IMR-90 (cell line): ENCODE measurements at regions not wholly inside any gene's neighbourhood (a gene's known extent, or its start where the extent isn't known, plus 50 kb on each side); places are given as distances from the start of the nearest gene placed in this dataset.

Source experiments
- ATAC-seq: fragments of 200-7000 bp; cut with Tn5 transposase; 2 replicates; pipeline ENCODE4 v1.9.1; 2020; ENCODE audit warnings: low read depth, mild to moderate bottlenecking, moderate library complexity
- BruUV-seq: library from RNA; stranded (reverse); fragments of 400-500 nt; replicated peaks from 2 replicates; lab custom pipeline; 2021; lab: Mats Ljungman, UMichigan
- CTCF ChIA-PET: fragments of 300-600 bp; formaldehyde crosslinking; extraction: SDS; loops from one replicate; lab custom pipeline; 2021; ENCODE audit warnings: antibody characterized with exemption; lab: Yijun Ruan, JAX
- POLR2A ChIA-PET: fragments of 300-600 bp; sonication (Branson Sonifier 250); formaldehyde crosslinking; loops from one replicate; lab custom pipeline; 2022; ENCODE audit warnings: antibody characterized with exemption; ENCODE audit not compliant: unreplicated experiment; lab: Charles Lee
- DNase-seq: peaks from one replicate; pipeline ENCODE4 v3.0.0; 2013
- H2AFZ ChIP-seq: replicated peaks from 2 replicates; pipeline ENCODE3; 2013; ENCODE audit warnings: low read length, mild to moderate bottlenecking; ENCODE audit not compliant: poor library complexity
- H2AK5ac ChIP-seq: 2 replicates; pipeline ENCODE4 v1.6.1; 2013; ENCODE audit warnings: low read depth, low read length, inconsistent platforms
- H2AK9ac ChIP-seq: replicated peaks from 2 replicates; pipeline ENCODE3; 2013; ENCODE audit warnings: mild to moderate bottlenecking, low read depth, low read length, moderate library complexity; ENCODE audit not compliant: poor library complexity
- H2BK120ac ChIP-seq: 2 replicates; pipeline ENCODE4 v1.6.1; 2013; ENCODE audit warnings: low read depth, low read length, inconsistent platforms
- H2BK15ac ChIP-seq: 3 replicates; pipeline ENCODE4 v1.6.1; 2013; ENCODE audit warnings: low read depth, low read length, inconsistent platforms
- H2BK20ac ChIP-seq: 2 replicates; pipeline ENCODE4 v1.6.1; 2013; ENCODE audit warnings: low read depth, mild to moderate bottlenecking, inconsistent platforms, low read length, moderate library complexity
- H2BK5ac ChIP-seq: 2 replicates; pipeline ENCODE4 v1.6.1; 2013; ENCODE audit warnings: mild to moderate bottlenecking, low read depth, low read length, inconsistent platforms; ENCODE audit not compliant: poor library complexity, severe bottlenecking
- H3K14ac ChIP-seq: replicated peaks from 2 replicates; pipeline ENCODE4 v1.6.1; 2013; ENCODE audit warnings: low read depth, low read length, inconsistent platforms
- H3K18ac ChIP-seq: 2 replicates; pipeline ENCODE4 v1.6.1; 2013; ENCODE audit warnings: low read depth, low read length, control low read depth
- H3K23ac ChIP-seq: 2 replicates; pipeline ENCODE4 v1.6.1; 2013; ENCODE audit warnings: low read depth, low read length, inconsistent platforms
- H3K27ac ChIP-seq: 2 replicates; pipeline ENCODE4 v1.5.1; 2013; ENCODE audit warnings: mild to moderate bottlenecking, control low read depth, low read length; ENCODE audit not compliant: insufficient read depth
- H3K27me3 ChIP-seq: 2 replicates; pipeline ENCODE4 v1.6.1; 2013; ENCODE audit warnings: low read length; ENCODE audit not compliant: control insufficient read depth, insufficient read depth
- H3K36me3 ChIP-seq: 2 replicates; pipeline ENCODE4 v1.6.1; 2013; ENCODE audit warnings: low read length, mixed read lengths; ENCODE audit not compliant: control insufficient read depth, insufficient read depth
- H3K4ac ChIP-seq: 2 replicates; pipeline ENCODE4 v1.6.1; 2013; ENCODE audit warnings: low read depth, low read length, inconsistent platforms
- H3K4me1 ChIP-seq: 2 replicates; pipeline ENCODE4 v1.6.1; 2013; ENCODE audit warnings: low read length, mixed read lengths; ENCODE audit not compliant: control insufficient read depth, insufficient read depth
- H3K4me2 ChIP-seq: 2 replicates; pipeline ENCODE4 v1.6.1; 2013; ENCODE audit warnings: low read depth, mild to moderate bottlenecking, control low read depth, low read length, moderate library complexity
- H3K4me3 ChIP-seq: 2 replicates; pipeline ENCODE4 v1.5.1; 2013; ENCODE audit warnings: low read depth, mild to moderate bottlenecking, control low read depth, low read length, moderate library complexity; ENCODE audit not compliant: insufficient read depth
- H3K56ac ChIP-seq: 2 replicates; pipeline ENCODE4 v1.6.1; 2013; ENCODE audit warnings: low read length, inconsistent platforms; ENCODE audit not compliant: insufficient read depth; ENCODE audit errors: extremely low read depth
- H3K79me1 ChIP-seq, 2 experiments: 2 replicates each; pipeline ENCODE4 v1.6.1; 2013; ENCODE audit warnings: low read length in 2 of 2, inconsistent platforms in 1 of 2, low read depth in 1 of 2
- H3K9ac ChIP-seq: 2 replicates; pipeline ENCODE4 v1.6.1; 2013; ENCODE audit warnings: low read depth, low read length, control low read depth
- H3K9me1 ChIP-seq: 2 replicates; pipeline ENCODE4 v1.6.1; 2013; ENCODE audit warnings: low read length, inconsistent platforms; ENCODE audit not compliant: insufficient read depth
- H3K9me3 ChIP-seq: 2 replicates; pipeline ENCODE4 v1.6.1; 2013; ENCODE audit warnings: low read length; ENCODE audit not compliant: control insufficient read depth, insufficient read depth
- H4K20me1 ChIP-seq: 2 replicates; pipeline ENCODE4 v1.6.1; 2013; ENCODE audit warnings: low read length, inconsistent platforms; ENCODE audit not compliant: insufficient read depth
- H4K5ac ChIP-seq: 2 replicates; pipeline ENCODE4 v1.6.1; 2013; ENCODE audit warnings: mild to moderate bottlenecking, low read depth, low read length, control low read depth
- H4K8ac ChIP-seq, 2 experiments: 2 replicates each; pipeline ENCODE4 v1.6.1; 2013; ENCODE audit warnings: low read depth in 2 of 2, low read length in 2 of 2, control low read depth in 1 of 2, inconsistent platforms in 1 of 2
- H4K91ac ChIP-seq: 2 replicates; pipeline ENCODE4 v1.6.1; 2013; ENCODE audit warnings: low read depth, low read length, inconsistent platforms; ENCODE audit not compliant: insufficient read depth
- RAD21 ChIP-seq: IDR thresholded peaks from 2 replicates; pipeline ENCODE4 v1.6.1; 2012; ENCODE audit warnings: low read length, improper control_type of control experiment
- WGBS, 2 experiments: methylation state at CpG; one replicate each; pipeline versions ENCODE4 v1.1.5 to v1.1.7; 2013; ENCODE audit warnings: missing lambda C conversion rate in 2 of 2; ENCODE audit not compliant: insufficient read length in 1 of 2; ENCODE audit errors: extremely low coverage in 2 of 2; 5-methylcytosine and 5-hydroxymethylcytosine counted together
- dilution Hi-C: fragments of 300-500 bp; cut with HindIII; formaldehyde crosslinking; loops from one replicate; pipeline ENCODE4 v1.14.3; 2018; ENCODE audit warnings: low sequenced_read_pairs; ENCODE audit not compliant: unreplicated experiment
- in situ Hi-C: fragments of 300-500 bp; cut with MboI; formaldehyde crosslinking; loops from 3 replicates; pipeline ENCODE4 v1.14.3; 2019; ENCODE audit warnings: low sequenced_read_pairs, inconsistent platforms, mixed read lengths
- intact Hi-C: fragments of 100-400 bp; cut with micrococcal nuclease; formaldehyde crosslinking; loops from 2 replicates; pipeline ENCODE4 v1.10.0; 2022

DNA sequence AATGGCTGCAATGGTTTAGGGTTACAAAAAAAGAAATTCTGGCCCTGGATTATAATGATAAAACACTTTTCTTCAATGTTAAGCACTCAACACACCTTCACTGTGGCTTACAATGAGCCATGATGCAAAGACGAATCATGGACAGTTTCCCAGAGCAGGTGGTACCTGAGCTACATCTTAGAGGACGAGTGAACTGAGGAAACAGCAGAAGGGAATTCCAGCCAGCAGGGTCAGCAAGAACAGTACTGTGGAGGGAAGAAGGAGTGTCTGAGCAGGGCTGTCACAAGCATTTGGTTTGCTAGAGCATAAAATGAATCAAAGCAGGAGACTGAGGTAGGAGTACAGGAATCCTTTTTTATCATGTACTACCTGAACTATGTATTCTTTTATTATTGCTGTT lies 332.8 kb upstream of the C11orf87 start:
- Histone ChIP-seq H4K91ac (no peak overlapping the region), H3K23ac (no peak overlapping the region), H3K9ac (no peak overlapping the region), H4K5ac (no peak overlapping the region), H2BK20ac (no peak overlapping the region), H4K20me1 (no peaks in the 10 kb centered on the region), H3K18ac (no peak overlapping the region), H3K14ac (no peak overlapping the region), H3K4me2 (no peak overlapping the region), H3K4ac (no peak overlapping the region), H3K56ac (no peak overlapping the region), H3K9me1 (no peaks in the 10 kb centered on the region), H4K8ac (no peak overlapping the region), H3K36me3 (no peaks in the 10 kb centered on the region), H2BK15ac (no peak overlapping the region), H3K9me3 (no peaks in the 10 kb centered on the region), H2AFZ (no peak overlapping the region), H3K4me3 (no peak overlapping the region), H2BK120ac (no peak overlapping the region), H3K4me1 (no peaks in the 10 kb centered on the region), H2AK9ac (no peak overlapping the region), H2AK5ac (no peak overlapping the region), H3K27me3 (no peaks in the 10 kb centered on the region), H2BK5ac (no peak overlapping the region), H3K27ac (no peak overlapping the region), H3K79me1 (no peaks in the 10 kb centered on the region)
- in situ Hi-C loops: no loop called here
- POLR2A ChIA-PET: interaction anchor here (0.5 kb wide), 1 partner anchor 30 kb away, joined by 3 read pairs; no protein-coding TSS in a partner anchor
- ATAC-seq (no peak), DNase-seq (no peak)
- intact Hi-C loops: no loop called here
- BruUV-seq: no TSS peak
- WGBS, 2 experiments: no CpG with 5 or more reads among the region's 2 CpGs
- dilution Hi-C loops: no loop called here
- TF ChIP-seq RAD21: no peak
- CTCF ChIA-PET: interaction anchor here (1.5 kb wide), 1 partner anchor 8 kb away, joined by 3 read pairs; no protein-coding TSS in a partner anchor
